ENCODE measurements at regions not wholly inside any gene's neighbourhood (a gene's known extent, or its start where the extent isn't known, plus 50 kb on each side); places are given as distances from the start of the nearest gene placed in this dataset.

DNA sequence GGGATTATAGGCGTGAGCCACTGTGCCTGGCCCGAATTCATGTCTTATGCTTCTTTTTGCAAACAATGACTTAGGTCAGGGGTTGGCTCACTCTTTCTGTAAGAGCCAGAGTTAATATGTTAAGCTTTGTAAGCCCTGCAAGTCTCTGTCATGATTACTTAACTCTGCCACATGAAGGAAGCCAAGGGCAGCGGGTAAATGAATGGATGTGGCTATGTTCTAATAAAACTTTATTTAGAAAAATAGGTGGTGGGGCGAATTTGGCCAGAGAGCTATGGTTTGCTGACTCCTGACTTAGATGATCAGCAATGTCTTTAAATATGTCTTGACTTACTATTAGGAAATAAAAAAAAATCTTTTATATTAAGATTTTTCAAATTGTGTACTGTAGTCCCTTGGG is 114.9 kb upstream of the ZFP64 start:
- 58% methylated on average over 4 of the region's 4 CpGs for WGBS (ENCODE audit: insufficient coverage, insufficient replicate concordance, low lambda C conversion rate, missing lambda C conversion rate)
- no peaks in the 10 kb centered on the region for H3K36me3 ChIP-seq (ENCODE audit: control insufficient read depth in 2 of 2, insufficient read depth in 2 of 2, low read length in 1 of 2)
- H3K9ac ChIP-seq (ENCODE audit: control insufficient read depth, insufficient read depth, low read length) = no peak overlapping the region
- no peaks in the 10 kb centered on the region for H4K20me1 ChIP-seq (ENCODE audit: control insufficient read depth, insufficient read depth)
- RAD21 ChIA-PET (ENCODE audit: unreplicated experiment) = interaction anchor here (0.5 kb wide), 1 partner anchor 187 kb away, joined by 3 read pairs; no protein-coding TSS in a partner anchor
- no peak overlapping the region for H3K4me2 ChIP-seq (ENCODE audit: control insufficient read depth, insufficient read depth)
- H3K9me3 ChIP-seq (replicated peaks; ENCODE audit: control insufficient read depth, insufficient read depth, low read length) = no peaks in the 10 kb centered on the region
- in situ Hi-C loops (cut with MboI) = no loop called here
- intact Hi-C loops (cut with micrococcal nuclease; ENCODE audit: unreplicated experiment) = no loop called here
- no peak overlapping the region for H2AFZ ChIP-seq (ENCODE audit: control insufficient read depth, low read depth, low read length)
- BruUV-seq (replicated peaks) = no TSS peak
- DNase-seq (ENCODE audit: low read depth, low spot score) (no peak), FAIRE-seq (no peak), ATAC-seq (no peak)
- SMC1A ChIA-PET (ENCODE audit: uncharacterized antibody, unreplicated experiment) = interaction anchor here (0.6 kb wide), 1 partner anchor 1906 kb away, joined by 3 read pairs; no protein-coding TSS in a partner anchor
- H3K4me1 ChIP-seq (ENCODE audit: control insufficient read depth, insufficient read depth, low read length) = no peaks in the 10 kb centered on the region
- H3K27ac ChIP-seq (ENCODE audit: control insufficient read depth, insufficient read depth) = no peak overlapping the region
- H3K4me3 ChIP-seq = no peak overlapping the region
- H3K27me3 ChIP-seq (replicated peaks in 1 of 2; ENCODE audit: control insufficient read depth in 2 of 2, insufficient read depth in 2 of 2, low read length in 1 of 2) = no peaks in the 10 kb centered on the region; a peak in 1 of 4 replicates
- no peaks in the 10 kb centered on the region for H3K79me2 ChIP-seq (ENCODE audit: control insufficient read depth, insufficient read depth, low read length)
- POLR2A ChIA-PET = no interaction called here
- CTCF ChIA-PET = no interaction called here
- TF ChIP-seq MEF2A (IDR thresholded peaks at IDR 0.05; ENCODE audit: insufficient read depth, low read depth, low read length) = no peak
- no peak for TF ChIP-seq CREB1 (IDR thresholded peaks at IDR 0.05; ENCODE audit: low read depth)
- TF ChIP-seq CHD1 (IDR thresholded peaks at IDR 0.05; ENCODE audit: low read depth, low read length) = no peak
- no peak for TF ChIP-seq KDM1A (IDR thresholded peaks at IDR 0.05; ENCODE audit: borderline replicate concordance)
- TF ChIP-seq JUNB (IDR thresholded peaks at IDR 0.05) = no peak
- TF ChIP-seq NFXL1 (IDR thresholded peaks at IDR 0.05; ENCODE audit: borderline replicate concordance) = no peak
- TF ChIP-seq SPI1 (IDR thresholded peaks at IDR 0.05; ENCODE audit: borderline replicate concordance, insufficient read depth, low read depth, low read length) = no peak
- TF ChIP-seq, protein P1, sequence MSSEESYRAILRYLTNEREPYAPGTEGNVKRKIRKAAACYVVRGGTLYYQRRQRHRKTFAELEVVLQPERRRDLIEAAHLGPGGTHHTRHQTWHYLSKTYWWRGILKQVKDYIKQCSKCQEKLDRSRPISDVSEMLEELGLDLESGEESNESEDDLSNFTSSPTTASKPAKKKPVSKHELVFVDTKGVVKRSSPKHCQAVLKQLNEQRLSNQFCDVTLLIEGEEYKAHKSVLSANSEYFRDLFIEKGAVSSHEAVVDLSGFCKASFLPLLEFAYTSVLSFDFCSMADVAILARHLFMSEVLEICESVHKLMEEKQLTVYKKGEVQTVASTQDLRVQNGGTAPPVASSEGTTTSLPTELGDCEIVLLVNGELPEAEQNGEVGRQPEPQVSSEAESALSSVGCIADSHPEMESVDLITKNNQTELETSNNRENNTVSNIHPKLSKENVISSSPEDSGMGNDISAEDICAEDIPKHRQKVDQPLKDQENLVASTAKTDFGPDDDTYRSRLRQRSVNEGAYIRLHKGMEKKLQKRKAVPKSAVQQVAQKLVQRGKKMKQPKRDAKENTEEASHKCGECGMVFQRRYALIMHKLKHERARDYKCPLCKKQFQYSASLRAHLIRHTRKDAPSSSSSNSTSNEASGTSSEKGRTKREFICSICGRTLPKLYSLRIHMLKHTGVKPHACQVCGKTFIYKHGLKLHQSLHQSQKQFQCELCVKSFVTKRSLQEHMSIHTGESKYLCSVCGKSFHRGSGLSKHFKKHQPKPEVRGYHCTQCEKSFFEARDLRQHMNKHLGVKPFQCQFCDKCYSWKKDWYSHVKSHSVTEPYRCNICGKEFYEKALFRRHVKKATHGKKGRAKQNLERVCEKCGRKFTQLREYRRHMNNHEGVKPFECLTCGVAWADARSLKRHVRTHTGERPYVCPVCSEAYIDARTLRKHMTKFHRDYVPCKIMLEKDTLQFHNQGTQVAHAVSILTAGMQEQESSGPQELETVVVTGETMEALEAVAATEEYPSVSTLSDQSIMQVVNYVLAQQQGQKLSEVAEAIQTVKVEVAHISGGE (CRISPR knock-in tag; IDR thresholded peaks at IDR 0.05) = no peak
- no peak for TF ChIP-seq RB1 (IDR thresholded peaks at IDR 0.05; ENCODE audit: borderline replicate concordance)
- no peak for TF ChIP-seq IKZF2 (IDR thresholded peaks at IDR 0.05)
- TF ChIP-seq, protein P2, sequence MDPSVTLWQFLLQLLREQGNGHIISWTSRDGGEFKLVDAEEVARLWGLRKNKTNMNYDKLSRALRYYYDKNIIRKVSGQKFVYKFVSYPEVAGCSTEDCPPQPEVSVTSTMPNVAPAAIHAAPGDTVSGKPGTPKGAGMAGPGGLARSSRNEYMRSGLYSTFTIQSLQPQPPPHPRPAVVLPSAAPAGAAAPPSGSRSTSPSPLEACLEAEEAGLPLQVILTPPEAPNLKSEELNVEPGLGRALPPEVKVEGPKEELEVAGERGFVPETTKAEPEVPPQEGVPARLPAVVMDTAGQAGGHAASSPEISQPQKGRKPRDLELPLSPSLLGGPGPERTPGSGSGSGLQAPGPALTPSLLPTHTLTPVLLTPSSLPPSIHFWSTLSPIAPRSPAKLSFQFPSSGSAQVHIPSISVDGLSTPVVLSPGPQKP (IDR thresholded peaks at IDR 0.05; ENCODE audit: low read depth, low read length) = no peak
- TF ChIP-seq, protein P3, sequence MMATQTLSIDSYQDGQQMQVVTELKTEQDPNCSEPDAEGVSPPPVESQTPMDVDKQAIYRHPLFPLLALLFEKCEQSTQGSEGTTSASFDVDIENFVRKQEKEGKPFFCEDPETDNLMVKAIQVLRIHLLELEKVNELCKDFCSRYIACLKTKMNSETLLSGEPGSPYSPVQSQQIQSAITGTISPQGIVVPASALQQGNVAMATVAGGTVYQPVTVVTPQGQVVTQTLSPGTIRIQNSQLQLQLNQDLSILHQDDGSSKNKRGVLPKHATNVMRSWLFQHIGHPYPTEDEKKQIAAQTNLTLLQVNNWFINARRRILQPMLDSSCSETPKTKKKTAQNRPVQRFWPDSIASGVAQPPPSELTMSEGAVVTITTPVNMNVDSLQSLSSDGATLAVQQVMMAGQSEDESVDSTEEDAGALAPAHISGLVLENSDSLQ (IDR thresholded peaks at IDR 0.05) = no peak
- TF ChIP-seq EED (IDR thresholded peaks at IDR 0.05; ENCODE audit: low read depth) = no peak
- no peak for TF ChIP-seq FOS (IDR thresholded peaks at IDR 0.05; ENCODE audit: borderline replicate concordance, extremely low read depth, insufficient read length)
- TF ChIP-seq ESRRA (IDR thresholded peaks at IDR 0.05; ENCODE audit: low read length) = no peak
- no peak for TF ChIP-seq MTA2 (IDR thresholded peaks at IDR 0.05; ENCODE audit: low read depth)
- TF ChIP-seq, protein P4, sequence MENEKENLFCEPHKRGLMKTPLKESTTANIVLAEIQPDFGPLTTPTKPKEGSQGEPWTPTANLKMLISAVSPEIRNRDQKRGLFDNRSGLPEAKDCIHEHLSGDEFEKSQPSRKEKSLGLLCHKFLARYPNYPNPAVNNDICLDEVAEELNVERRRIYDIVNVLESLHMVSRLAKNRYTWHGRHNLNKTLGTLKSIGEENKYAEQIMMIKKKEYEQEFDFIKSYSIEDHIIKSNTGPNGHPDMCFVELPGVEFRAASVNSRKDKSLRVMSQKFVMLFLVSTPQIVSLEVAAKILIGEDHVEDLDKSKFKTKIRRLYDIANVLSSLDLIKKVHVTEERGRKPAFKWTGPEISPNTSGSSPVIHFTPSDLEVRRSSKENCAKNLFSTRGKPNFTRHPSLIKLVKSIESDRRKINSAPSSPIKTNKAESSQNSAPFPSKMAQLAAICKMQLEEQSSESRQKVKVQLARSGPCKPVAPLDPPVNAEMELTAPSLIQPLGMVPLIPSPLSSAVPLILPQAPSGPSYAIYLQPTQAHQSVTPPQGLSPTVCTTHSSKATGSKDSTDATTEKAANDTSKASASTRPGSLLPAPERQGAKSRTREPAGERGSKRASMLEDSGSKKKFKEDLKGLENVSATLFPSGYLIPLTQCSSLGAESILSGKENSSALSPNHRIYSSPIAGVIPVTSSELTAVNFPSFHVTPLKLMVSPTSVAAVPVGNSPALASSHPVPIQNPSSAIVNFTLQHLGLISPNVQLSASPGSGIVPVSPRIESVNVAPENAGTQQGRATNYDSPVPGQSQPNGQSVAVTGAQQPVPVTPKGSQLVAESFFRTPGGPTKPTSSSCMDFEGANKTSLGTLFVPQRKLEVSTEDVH (IDR thresholded peaks at IDR 0.05; ENCODE audit: low read depth, partially characterized antibody) = no peak
- TF ChIP-seq STAT3 (IDR thresholded peaks at IDR 0.05; ENCODE audit: low read depth, low read length) = no peak
- TF ChIP-seq TCF7 (IDR thresholded peaks at IDR 0.05; ENCODE audit: borderline replicate concordance) = no peak

Measured in GM12878 (cell line).